K562 (cell line): ENCODE measurements at regions not wholly inside any gene's neighbourhood (a gene's known extent, or its start where the extent isn't known, plus 50 kb on each side); places are given as distances from the start of the nearest gene placed in this dataset.

Experiments used
- ATAC-seq: fragments of 200-7000 bp; cut with Tn5 transposase; 3 replicates; pipeline ENCODE4 v1.9.1; 2020; ENCODE audit warnings: moderate library complexity
- BruUV-seq: library from RNA; stranded (reverse); fragments of 400-500 nt; replicated peaks from 2 replicates; lab custom pipeline; 2021; lab: Mats Ljungman, UMichigan
- CTCF ChIA-PET: fragments of 300-600 bp; formaldehyde crosslinking; extraction: SDS; loops from one replicate; lab custom pipeline; 2021; ENCODE audit warnings: low intra/inter-chr PET ratio; lab: Yijun Ruan, JAX
- POLR2A ChIA-PET: fragments of 300-600, 350-650 bp; sonication (Branson Sonifier 250); formaldehyde crosslinking; extraction: SDS; loops from one replicate; lab custom pipeline; 2021; ENCODE audit warnings: antibody characterized with exemption, inconsistent platforms; lab: Yijun Ruan, JAX
- DNase-seq, 4 experiments: peaks; one replicate each; pipeline versions ENCODE4 v3.0.0 to v3.0.0-alpha.2; 2011 to 2018; ENCODE audit warnings: low spot score in 3 of 4, mixed read lengths in 3 of 4; ENCODE audit errors: extremely low read depth in 1 of 4
- FAIRE-seq: peaks from 2 replicates; lab custom pipeline; 2011; peaks lifted over from hg19 to GRCh38; lab: Jason Lieb, UNC
- H2AFZ ChIP-seq: 2 replicates; pipeline ENCODE4 v1.6.0; 2011; ENCODE audit warnings: low read depth, low read length, control low read depth, inconsistent platforms
- H3K27ac ChIP-seq: fragments of 200-600 bp; 3 replicates; pipeline ENCODE4 v1.8.0; 2011; ENCODE audit warnings: low read depth, mild to moderate bottlenecking, control low read depth, inconsistent platforms, low read length, moderate library complexity, mixed read lengths; ENCODE audit errors: extremely low read depth
- H3K27me3 ChIP-seq, 2 experiments: fragments of 300-600 bp in 1 of 2; 2 replicates in 1 of 2; 3 replicates in 1 of 2; pipeline versions ENCODE4 v1.6.0 to v1.8.0; 2011; ENCODE audit warnings: inconsistent platforms in 2 of 2, low read length in 2 of 2, mild to moderate bottlenecking in 1 of 2, mixed read lengths in 1 of 2, moderate library complexity in 1 of 2; ENCODE audit not compliant: control insufficient read depth in 2 of 2, insufficient read depth in 2 of 2
- H3K36me3 ChIP-seq: fragments of 300-600 bp; 3 replicates; pipeline ENCODE4 v1.8.0; 2011; ENCODE audit warnings: mild to moderate bottlenecking, low read length, inconsistent platforms; ENCODE audit not compliant: control insufficient read depth, insufficient read depth
- H3K4me1 ChIP-seq, 2 experiments: fragments of 200-600 bp in 1 of 2; replicated peaks in 1 of 2; 2 replicates in 1 of 2; 3 replicates in 1 of 2; pipeline versions ENCODE4 v1.5.1 to v1.8.0; 2011; ENCODE audit warnings: inconsistent platforms in 2 of 2, low read length in 2 of 2, mild to moderate bottlenecking in 1 of 2, mixed read lengths in 1 of 2, moderate library complexity in 1 of 2; ENCODE audit not compliant: control insufficient read depth in 2 of 2, insufficient read depth in 2 of 2
- H3K4me2 ChIP-seq: 2 replicates; pipeline ENCODE4 v1.6.1; 2011; ENCODE audit warnings: low read length, control low read depth, inconsistent platforms, mixed read lengths; ENCODE audit not compliant: insufficient read depth
- H3K4me3 ChIP-seq: fragments of 200-600 bp; sonication (generic), shearing (Covaris generic); 2 replicates; pipeline ENCODE4 v1.5.1; 2016; ENCODE audit warnings: control low read depth, inconsistent platforms
- H3K79me2 ChIP-seq: fragments of 200-600 bp; 3 replicates; pipeline ENCODE4 v1.8.0; 2011; ENCODE audit warnings: low read length, inconsistent platforms; ENCODE audit not compliant: control insufficient read depth, insufficient read depth
- H3K9ac ChIP-seq, 2 experiments: 2 replicates each; pipeline versions ENCODE4 v1.6.0 to v1.6.1; 2011; ENCODE audit warnings: low read depth in 2 of 2, low read length in 2 of 2, control low read depth in 1 of 2, inconsistent platforms in 1 of 2, mild to moderate bottlenecking in 1 of 2, mixed read lengths in 1 of 2; ENCODE audit not compliant: insufficient read depth in 1 of 2
- H3K9me1 ChIP-seq: one replicate; pipeline ENCODE4 v1.6.0; 2011; ENCODE audit warnings: inconsistent platforms, mild to moderate bottlenecking, low read length, moderate library complexity; ENCODE audit not compliant: control insufficient read depth, insufficient read depth
- H3K9me3 ChIP-seq: replicated peaks from 2 replicates; pipeline ENCODE4 v1.5.1; 2011; ENCODE audit warnings: low read depth, low read length, inconsistent platforms; ENCODE audit not compliant: control insufficient read depth, insufficient read depth
- H4K20me1 ChIP-seq: replicated peaks from 2 replicates; pipeline ENCODE4 v1.6.1; 2011; ENCODE audit warnings: low read length, inconsistent platforms, mixed read lengths; ENCODE audit not compliant: control insufficient read depth, insufficient read depth
- DIDO1 ChIP-seq: fragments of 450-650 bp; IDR thresholded peaks from 2 replicates; pipeline ENCODE4 v1.6.1; 2016; ENCODE audit warnings: low read depth, missing biosample characterization, missing genetic modification characterization
- MAFF ChIP-seq: IDR thresholded peaks from 2 replicates; pipeline ENCODE4 v1.6.1; 2012; ENCODE audit warnings: low read length, improper control_type of control experiment
- MEIS2 ChIP-seq: fragments of 450-650 bp; IDR thresholded peaks from 2 replicates; pipeline ENCODE4 v1.6.1; 2014; ENCODE audit warnings: mild to moderate bottlenecking; ENCODE audit not compliant: partially characterized antibody
- MIER1 ChIP-seq: fragments of 450-650 bp; IDR thresholded peaks from 2 replicates; pipeline ENCODE4 v1.6.1; 2016; ENCODE audit warnings: antibody characterized with exemption, mild to moderate bottlenecking, low read depth
- SAP30 ChIP-seq: fragments of 200-600 bp; sonication (generic); IDR thresholded peaks from 2 replicates; pipeline ENCODE4 v1.6.1; 2012; ENCODE audit warnings: borderline replicate concordance, low read depth, mild to moderate bottlenecking, moderate library complexity, low read length, control low read depth, inconsistent platforms; ENCODE audit not compliant: insufficient read depth, poor library complexity, severe bottlenecking
- whole genome bisulfite sequencing: fragments of 100-300 bp; shearing (Covaris generic); methylation state at CpG from one replicate; pipeline ENCODE4 v1.1.6; 2016; ENCODE audit warnings: low coverage, mixed read lengths; ENCODE audit not compliant: insufficient coverage; ENCODE audit errors: missing lambda C conversion rate; 5-methylcytosine and 5-hydroxymethylcytosine counted together
- in situ Hi-C: fragments of 300-500 bp; cut with MboI; formaldehyde crosslinking; loops from 4 replicates; pipeline ENCODE4 v1.15.0; 2018; ENCODE audit warnings: inconsistent platforms, mixed read lengths
- intact Hi-C: fragments of 100-400 bp; cut with micrococcal nuclease; formaldehyde crosslinking; loops from 2 replicates; pipeline ENCODE4 v1.14.2; 2022
- TF ChIP-seq, protein P1 (sequence below), 2 experiments: IDR thresholded peaks; 2 replicates each; pipeline ENCODE4 v1.6.1; 2011; ENCODE audit warnings: borderline replicate concordance in 1 of 2, control low read depth in 1 of 2, low read depth in 1 of 2, low read length in 1 of 2, mild to moderate bottlenecking in 1 of 2, mixed read lengths in 1 of 2, moderate library complexity in 1 of 2; ENCODE audit not compliant: insufficient read depth in 1 of 2, insufficient read length in 1 of 2, poor library complexity in 1 of 2, severe bottlenecking in 1 of 2; ENCODE audit errors: extremely low read depth in 1 of 2
- TF ChIP-seq, protein P2 (sequence below), 2 experiments: fragments of 450-650 bp; formaldehyde crosslinking in 1 of 2; IDR thresholded peaks; 2 replicates each; pipeline versions ENCODE4 v1.4.0 to v1.6.1; 2014 to 2020; ENCODE audit warnings: mild to moderate bottlenecking in 2 of 2, borderline replicate concordance in 1 of 2, low read depth in 1 of 2
- TF ChIP-seq, protein P3 (sequence below): fragments of 200-800 bp; sonication (Bioruptor generic); IDR thresholded peaks from 2 replicates; pipeline ENCODE4 v1.6.1; 2017; ENCODE audit warnings: missing genetic modification characterization, missing compliant biosample characterization

DNA sequence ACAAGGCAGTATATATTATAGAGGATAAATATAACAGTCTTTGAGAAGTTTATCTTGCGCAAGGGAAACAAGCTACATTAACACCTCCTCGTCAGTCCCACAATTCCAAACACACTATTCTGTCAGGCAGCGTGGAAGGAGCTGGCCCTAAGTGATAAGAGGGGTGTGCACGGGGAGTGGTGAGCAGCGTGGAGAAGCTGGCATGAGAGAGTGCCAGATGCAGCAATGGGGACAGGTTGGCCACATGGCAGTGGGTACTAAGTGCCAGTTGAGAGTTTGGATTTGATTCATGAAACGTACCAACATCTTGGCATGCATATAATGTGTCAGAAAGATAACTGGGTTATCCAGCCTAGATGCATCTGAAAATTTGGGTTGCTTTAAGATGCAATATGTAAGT lies 460.2 kb downstream of the ICE1 start:
- Histone ChIP-seq H3K27me3 (peaks cover 7 to 11% of the 10 kb centered on the region in 2 experiments; a peak in 4 of 5 replicates), H3K4me1 (peaks cover 0 to 7% of the 10 kb centered on the region in 2 experiments; a peak in 2 of 5 replicates), H3K36me3 (no peaks in the 10 kb centered on the region), H3K9ac (no peak overlapping the region), H3K9me3 (no peaks in the 10 kb centered on the region), H3K4me2 (no peak overlapping the region), H4K20me1 (0 out of 2 replicates have a peak, but pooled peaks cover 3% of the 10 kb centered on the region), H3K4me3 (no peak overlapping the region), H3K9me1 (no peaks in the 10 kb centered on the region), H2AFZ (no peak overlapping the region), H3K79me2 (no peaks in the 10 kb centered on the region), H3K27ac (no peak overlapping the region)
- ChIA-PET POLR2A (no interaction called here), CTCF (no interaction called here)
- intact Hi-C loops (no loop called here), in situ Hi-C loops (no loop called here)
- no peak for FAIRE-seq
- BruUV-seq: no TSS peak
- no peak for ATAC-seq
- DNase-seq: no peak
- WGBS: under 1% methylated on average over 6 of the region's 6 CpGs
- TF ChIP-seq, protein P1, sequence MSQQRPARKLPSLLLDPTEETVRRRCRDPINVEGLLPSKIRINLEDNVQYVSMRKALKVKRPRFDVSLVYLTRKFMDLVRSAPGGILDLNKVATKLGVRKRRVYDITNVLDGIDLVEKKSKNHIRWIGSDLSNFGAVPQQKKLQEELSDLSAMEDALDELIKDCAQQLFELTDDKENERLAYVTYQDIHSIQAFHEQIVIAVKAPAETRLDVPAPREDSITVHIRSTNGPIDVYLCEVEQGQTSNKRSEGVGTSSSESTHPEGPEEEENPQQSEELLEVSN (IDR thresholded peaks at IDR 0.05; ENCODE audit: borderline replicate concordance in 1 of 2, extremely low read depth in 1 of 2, insufficient read depth in 1 of 2, insufficient read length in 1 of 2, low read depth in 1 of 2, low read length in 1 of 2, poor library complexity in 1 of 2, severe bottlenecking in 1 of 2): no peak
- TF ChIP-seq SAP30: no peak
- no peak for TF ChIP-seq DIDO1
- TF ChIP-seq, protein P2, sequence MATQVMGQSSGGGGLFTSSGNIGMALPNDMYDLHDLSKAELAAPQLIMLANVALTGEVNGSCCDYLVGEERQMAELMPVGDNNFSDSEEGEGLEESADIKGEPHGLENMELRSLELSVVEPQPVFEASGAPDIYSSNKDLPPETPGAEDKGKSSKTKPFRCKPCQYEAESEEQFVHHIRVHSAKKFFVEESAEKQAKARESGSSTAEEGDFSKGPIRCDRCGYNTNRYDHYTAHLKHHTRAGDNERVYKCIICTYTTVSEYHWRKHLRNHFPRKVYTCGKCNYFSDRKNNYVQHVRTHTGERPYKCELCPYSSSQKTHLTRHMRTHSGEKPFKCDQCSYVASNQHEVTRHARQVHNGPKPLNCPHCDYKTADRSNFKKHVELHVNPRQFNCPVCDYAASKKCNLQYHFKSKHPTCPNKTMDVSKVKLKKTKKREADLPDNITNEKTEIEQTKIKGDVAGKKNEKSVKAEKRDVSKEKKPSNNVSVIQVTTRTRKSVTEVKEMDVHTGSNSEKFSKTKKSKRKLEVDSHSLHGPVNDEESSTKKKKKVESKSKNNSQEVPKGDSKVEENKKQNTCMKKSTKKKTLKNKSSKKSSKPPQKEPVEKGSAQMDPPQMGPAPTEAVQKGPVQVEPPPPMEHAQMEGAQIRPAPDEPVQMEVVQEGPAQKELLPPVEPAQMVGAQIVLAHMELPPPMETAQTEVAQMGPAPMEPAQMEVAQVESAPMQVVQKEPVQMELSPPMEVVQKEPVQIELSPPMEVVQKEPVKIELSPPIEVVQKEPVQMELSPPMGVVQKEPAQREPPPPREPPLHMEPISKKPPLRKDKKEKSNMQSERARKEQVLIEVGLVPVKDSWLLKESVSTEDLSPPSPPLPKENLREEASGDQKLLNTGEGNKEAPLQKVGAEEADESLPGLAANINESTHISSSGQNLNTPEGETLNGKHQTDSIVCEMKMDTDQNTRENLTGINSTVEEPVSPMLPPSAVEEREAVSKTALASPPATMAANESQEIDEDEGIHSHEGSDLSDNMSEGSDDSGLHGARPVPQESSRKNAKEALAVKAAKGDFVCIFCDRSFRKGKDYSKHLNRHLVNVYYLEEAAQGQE (IDR thresholded peaks at IDR 0.05; ENCODE audit: borderline replicate concordance): no peak
- TF ChIP-seq, protein P2 (CRISPR knock-in tag; IDR thresholded peaks at IDR 0.05; ENCODE audit: low read depth): no peak
- TF ChIP-seq, protein P3, sequence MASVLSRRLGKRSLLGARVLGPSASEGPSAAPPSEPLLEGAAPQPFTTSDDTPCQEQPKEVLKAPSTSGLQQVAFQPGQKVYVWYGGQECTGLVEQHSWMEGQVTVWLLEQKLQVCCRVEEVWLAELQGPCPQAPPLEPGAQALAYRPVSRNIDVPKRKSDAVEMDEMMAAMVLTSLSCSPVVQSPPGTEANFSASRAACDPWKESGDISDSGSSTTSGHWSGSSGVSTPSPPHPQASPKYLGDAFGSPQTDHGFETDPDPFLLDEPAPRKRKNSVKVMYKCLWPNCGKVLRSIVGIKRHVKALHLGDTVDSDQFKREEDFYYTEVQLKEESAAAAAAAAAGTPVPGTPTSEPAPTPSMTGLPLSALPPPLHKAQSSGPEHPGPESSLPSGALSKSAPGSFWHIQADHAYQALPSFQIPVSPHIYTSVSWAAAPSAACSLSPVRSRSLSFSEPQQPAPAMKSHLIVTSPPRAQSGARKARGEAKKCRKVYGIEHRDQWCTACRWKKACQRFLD (CRISPR knock-in tag): no peak
- no peak for TF ChIP-seq MIER1
- no peak for TF ChIP-seq MAFF
- TF ChIP-seq MEIS2: no peak
